ENCODE measurements at regions not wholly inside any gene's neighbourhood (a gene's known extent, or its start where the extent isn't known, plus 50 kb on each side); places are given as distances from the start of the nearest gene placed in this dataset.

- Histone ChIP-seq H3K14ac (replicated peaks; ENCODE audit: low read depth, low read length) (no peak overlapping the region), H4K8ac (ENCODE audit: low read depth in 2 of 2, low read length in 2 of 2) (no peak overlapping the region), H2BK120ac (ENCODE audit: low read depth, low read length) (no peak overlapping the region), H3K23ac (ENCODE audit: low read depth, low read length) (no peak overlapping the region), H3K18ac (ENCODE audit: low read depth, low read length) (no peak overlapping the region), H2BK20ac (ENCODE audit: low read depth, low read length) (no peak overlapping the region), H3K36me3 (ENCODE audit: control insufficient read depth, insufficient read depth, low read length) (no peaks in the 10 kb centered on the region), H3K27ac (ENCODE audit: insufficient read depth, low read length) (no peak overlapping the region), H3K79me1 (ENCODE audit: low read depth in 1 of 2, low read length in 2 of 2) (no peaks in the 10 kb centered on the region), H3K9me1 (ENCODE audit: insufficient read depth, low read length) (no peaks in the 10 kb centered on the region), H3K9me3 (ENCODE audit: control insufficient read depth, insufficient read depth, low read length) (peaks cover 27% of the 10 kb centered on the region), H2BK15ac (ENCODE audit: low read depth, low read length) (no peak overlapping the region), H2AK9ac (replicated peaks; ENCODE audit: low read depth, low read length, poor library complexity) (no peak overlapping the region), H2AK5ac (ENCODE audit: low read depth, low read length) (no peak overlapping the region), H3K4me2 (ENCODE audit: low read depth, low read length) (no peak overlapping the region), H2AFZ (replicated peaks; ENCODE audit: low read length, poor library complexity) (no peak overlapping the region), H3K9ac (ENCODE audit: low read depth, low read length) (no peak overlapping the region), H3K27me3 (ENCODE audit: control insufficient read depth, insufficient read depth, low read length) (no peaks in the 10 kb centered on the region), H2BK5ac (ENCODE audit: low read depth, low read length, poor library complexity, severe bottlenecking) (no peak overlapping the region), H3K4me1 (ENCODE audit: control insufficient read depth, insufficient read depth, low read length) (no peaks in the 10 kb centered on the region), H4K91ac (ENCODE audit: insufficient read depth, low read depth, low read length) (no peak overlapping the region), H3K4ac (ENCODE audit: low read depth, low read length) (no peak overlapping the region), H3K4me3 (ENCODE audit: insufficient read depth, low read depth, low read length) (no peak overlapping the region), H4K20me1 (ENCODE audit: insufficient read depth, low read length) (no peaks in the 10 kb centered on the region), H4K5ac (ENCODE audit: low read depth, low read length) (no peak overlapping the region), H3K56ac (ENCODE audit: extremely low read depth, insufficient read depth, low read length) (no peak overlapping the region)
- 61% methylated on average over 5 of the region's 8 CpGs; no CpG with 5 or more reads in 1 of the 2 experiments for WGBS, 2 experiments (ENCODE audit: extremely low coverage in 2 of 2, insufficient read length in 1 of 2)
- dilution Hi-C loops (cut with HindIII; ENCODE audit: low sequenced_read_pairs, unreplicated experiment), result no loop called here
- POLR2A ChIA-PET (ENCODE audit: unreplicated experiment), result no interaction called here
- ATAC-seq (ENCODE audit: low read depth), result no peak
- DNase-seq, result no peak
- intact Hi-C loops (cut with micrococcal nuclease), result no loop called here
- in situ Hi-C loops (cut with MboI; ENCODE audit: low sequenced_read_pairs), result no loop called here
- no peak for TF ChIP-seq ELK1 (IDR thresholded peaks at IDR 0.05; ENCODE audit: borderline replicate concordance, low read depth, low read length)
- no peak for TF ChIP-seq MAZ (IDR thresholded peaks at IDR 0.05; ENCODE audit: borderline replicate concordance, low read depth, low read length)
- TF ChIP-seq USF2 (IDR thresholded peaks at IDR 0.05; ENCODE audit: low read depth, low read length), result no peak
- TF ChIP-seq, protein P1, sequence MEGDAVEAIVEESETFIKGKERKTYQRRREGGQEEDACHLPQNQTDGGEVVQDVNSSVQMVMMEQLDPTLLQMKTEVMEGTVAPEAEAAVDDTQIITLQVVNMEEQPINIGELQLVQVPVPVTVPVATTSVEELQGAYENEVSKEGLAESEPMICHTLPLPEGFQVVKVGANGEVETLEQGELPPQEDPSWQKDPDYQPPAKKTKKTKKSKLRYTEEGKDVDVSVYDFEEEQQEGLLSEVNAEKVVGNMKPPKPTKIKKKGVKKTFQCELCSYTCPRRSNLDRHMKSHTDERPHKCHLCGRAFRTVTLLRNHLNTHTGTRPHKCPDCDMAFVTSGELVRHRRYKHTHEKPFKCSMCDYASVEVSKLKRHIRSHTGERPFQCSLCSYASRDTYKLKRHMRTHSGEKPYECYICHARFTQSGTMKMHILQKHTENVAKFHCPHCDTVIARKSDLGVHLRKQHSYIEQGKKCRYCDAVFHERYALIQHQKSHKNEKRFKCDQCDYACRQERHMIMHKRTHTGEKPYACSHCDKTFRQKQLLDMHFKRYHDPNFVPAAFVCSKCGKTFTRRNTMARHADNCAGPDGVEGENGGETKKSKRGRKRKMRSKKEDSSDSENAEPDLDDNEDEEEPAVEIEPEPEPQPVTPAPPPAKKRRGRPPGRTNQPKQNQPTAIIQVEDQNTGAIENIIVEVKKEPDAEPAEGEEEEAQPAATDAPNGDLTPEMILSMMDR (conservative IDR thresholded peaks at IDR 0.05; ENCODE audit: low read depth, low read length), result no peak
- TF ChIP-seq SMC3 (IDR thresholded peaks at IDR 0.05; ENCODE audit: low read depth, low read length), result no peak
- no peak for TF ChIP-seq FOS (IDR thresholded peaks at IDR 0.05; ENCODE audit: low read depth, low read length)
- TF ChIP-seq POLR2A (IDR thresholded peaks at IDR 0.05; ENCODE audit: low read depth, low read length), result no peak
- TF ChIP-seq NFE2L2 (IDR thresholded peaks at IDR 0.05; ENCODE audit: low read depth, low read length), result no peak
- no peak for TF ChIP-seq CEBPB (IDR thresholded peaks at IDR 0.05; ENCODE audit: low read depth, low read length)
- no peak for TF ChIP-seq MAFK (IDR thresholded peaks at IDR 0.05; ENCODE audit: low read depth, low read length)
- no peak for TF ChIP-seq CHD1 (IDR thresholded peaks at IDR 0.05; ENCODE audit: low read depth, low read length)
- TF ChIP-seq RFX5 (IDR thresholded peaks at IDR 0.05; ENCODE audit: low read depth, low read length), result no peak
- TF ChIP-seq RAD21 (IDR thresholded peaks at IDR 0.05; ENCODE audit: low read length), result no peak
- BruUV-seq (replicated peaks), result no TSS peak
- CTCF ChIA-PET, result interaction anchor here (0.6 kb wide), 1 partner anchor 28 kb away, joined by 7 read pairs; no protein-coding TSS in a partner anchor
Measured at GRCh38 chr6:164827537-164827936, 481.9 kb downstream of the C6orf118 start.

Measured in IMR-90 (cell line).